Stimulated activated CD4-positive, alpha-beta T cell treated with anti-CD3 and anti-CD28 coated beads, Interleukin-4, amount 100 ng/mL, for 4 hours (primary cell): ENCODE measurements at regions not wholly inside any gene's neighbourhood (a gene's known extent, or its start where the extent isn't known, plus 50 kb on each side); places are given as distances from the start of the nearest gene placed in this dataset.

ENCODE experiments used
- DNase-seq, 2 experiments: peaks; one replicate each; pipeline ENCODE4 v3.0.0-alpha.2; 2020

- DNase-seq = no peak
These were observed 267.8 kb downstream of the RPS24 start for GRCh38 chr10:78301481-78301880.

GRCh38 chr10:78301891-78302738, 268.5 kb downstream of the RPS24 start:
- DNase-seq = no peak

GRCh38 chr10:78302739-78302988, 269.0 kb downstream of the RPS24 start:
- no peak for DNase-seq

- DNase-seq = peak; percentile 95 to 98
These were observed 269.6 kb downstream of the RPS24 start for GRCh38 chr10:78302989-78303854.

- no peak for DNase-seq
These were observed 270.7 kb downstream of the RPS24 start for GRCh38 chr10:78304091-78305045.

- no peak for DNase-seq
These were observed 271.6 kb downstream of the RPS24 start for GRCh38 chr10:78305311-78305710.

GRCh38 chr10:78306358-78306757, 272.7 kb downstream of the RPS24 start:
- no peak for DNase-seq

GRCh38 chr10:78307576-78307975, 273.9 kb downstream of the RPS24 start:
- no peak for DNase-seq

GRCh38 chr10:78309536-78310237, 276.0 kb downstream of the RPS24 start:
- DNase-seq = no peak

GRCh38 chr10:78310481-78311080, 276.9 kb downstream of the RPS24 start:
- no peak for DNase-seq

- DNase-seq = no peak
These were observed 278.8 kb downstream of the RPS24 start for GRCh38 chr10:78312197-78313047.

GRCh38 chr10:78313048-78313381, 279.4 kb downstream of the RPS24 start:
- no peak for DNase-seq

GRCh38 chr10:78313636-78314035, 280.0 kb downstream of the RPS24 start:
- DNase-seq = no peak

GRCh38 chr10:78314651-78315050, 281.0 kb downstream of the RPS24 start:
- no peak for DNase-seq

- no peak for DNase-seq
These were observed 282.8 kb downstream of the RPS24 start for GRCh38 chr10:78316451-78316931.

- DNase-seq = no peak
These were observed 284.6 kb downstream of the RPS24 start for GRCh38 chr10:78318305-78318704.

- DNase-seq = no peak
These were observed 285.7 kb downstream of the RPS24 start for GRCh38 chr10:78319371-78319770.

- no peak for DNase-seq
These were observed 286.2 kb downstream of the RPS24 start for GRCh38 chr10:78319841-78320240.

- DNase-seq = no peak
These were observed 286.8 kb downstream of the RPS24 start for GRCh38 chr10:78320506-78320905.

- DNase-seq = no peak
These were observed 287.3 kb downstream of the RPS24 start for GRCh38 chr10:78321000-78321399.

- DNase-seq = no peak
These were observed 287.8 kb downstream of the RPS24 start for GRCh38 chr10:78321500-78321899.
